22Rv1 (cell line): ENCODE measurements at regions not wholly inside any gene's neighbourhood (a gene's known extent, or its start where the extent isn't known, plus 50 kb on each side); places are given as distances from the start of the nearest gene placed in this dataset.
"Not testable (repeated sequence)": the region's sequence is repeated elsewhere in the genome, so short reads cannot be mapped to it uniquely, and the experiment has no call there.

Source experiments
- H3K27ac ChIP-seq: fragments of 450-650 bp; 2 replicates; pipeline ENCODE4 v1.5.1; 2017
- CTCF ChIP-seq: fragments of 450-650 bp; IDR thresholded peaks from 2 replicates; pipeline ENCODE4 v1.5.1; 2017; ENCODE audit warnings: mild to moderate bottlenecking
- ZFX ChIP-seq: fragments of 450-650 bp; IDR thresholded peaks from 2 replicates; pipeline ENCODE4 v1.6.1; 2017; ENCODE audit warnings: antibody characterized with exemption, borderline replicate concordance

DNA sequence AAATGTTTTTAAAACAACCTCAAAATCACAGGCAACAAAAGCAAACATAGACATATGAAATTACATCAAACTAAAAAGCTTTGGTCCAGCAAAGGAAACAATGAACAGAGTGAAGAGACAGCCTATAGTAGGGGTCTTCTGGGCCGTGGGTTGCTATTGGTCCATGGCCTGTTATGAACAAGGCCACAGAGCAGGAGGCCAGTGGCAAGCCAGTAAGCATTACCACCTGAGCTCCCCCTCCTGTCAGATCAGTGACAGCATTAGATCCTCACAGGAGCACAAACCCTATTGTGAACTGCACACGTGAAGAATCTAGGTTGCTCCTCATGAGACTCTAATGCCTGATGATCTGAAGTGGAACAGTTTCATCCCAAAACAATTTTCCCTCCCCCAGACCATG is 174.0 kb downstream of the DIO2 start:
- TF ChIP-seq CTCF (no peak), ZFX (no peak)
- no peak overlapping the region for H3K27ac ChIP-seq

GRCh38 chr14:80024417-80024816 is 186.9 kb downstream of the DIO2 start:
- no peak for TF ChIP-seq ZFX
- TF ChIP-seq CTCF, result no peak
- H3K27ac ChIP-seq, result no peak overlapping the region

DNA sequence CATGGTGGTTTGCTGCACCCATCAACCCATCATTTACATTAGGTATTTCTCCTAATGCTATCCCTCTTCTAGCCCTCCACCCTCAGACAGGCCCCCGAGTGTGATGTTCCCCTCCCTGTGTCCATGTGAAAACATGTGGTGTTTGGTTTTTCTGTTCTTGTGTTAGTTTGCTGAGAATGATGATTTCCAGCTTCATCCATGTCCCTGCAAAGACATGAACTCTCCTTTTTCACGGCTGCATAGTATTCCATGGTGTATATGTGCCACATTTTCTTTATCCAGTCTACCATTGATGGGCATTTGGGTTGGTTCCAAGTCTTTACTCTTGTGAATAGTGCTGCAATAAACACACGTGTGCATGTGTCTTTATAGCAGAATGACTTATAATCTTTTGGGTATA is 192.8 kb downstream of the DIO2 start:
- not testable (repeated sequence) for H3K27ac ChIP-seq

DNA sequence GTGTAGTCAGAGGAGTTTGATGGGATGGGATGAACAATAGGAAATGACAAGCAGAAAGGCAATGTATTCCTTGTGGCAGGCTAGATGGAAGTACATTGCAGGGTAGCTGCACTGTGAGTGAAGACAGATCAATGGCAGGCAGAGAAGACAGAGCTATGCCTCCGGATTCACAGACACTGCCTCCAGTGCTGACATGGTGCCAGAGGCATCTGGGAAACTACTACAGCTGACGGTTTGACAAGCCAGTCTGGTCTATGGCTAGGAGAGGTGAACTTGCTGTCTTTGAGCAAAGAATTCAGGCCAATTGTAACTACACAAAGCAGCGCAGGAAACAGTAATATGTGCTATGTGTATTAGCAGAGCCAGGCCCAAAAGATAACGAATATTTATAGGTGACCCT is 193.5 kb downstream of the DIO2 start:
- no peak for TF ChIP-seq ZFX
- no peak for TF ChIP-seq CTCF
- H3K27ac ChIP-seq, result no peak overlapping the region

- H3K27ac ChIP-seq, result not testable (repeated sequence)
These were observed 201.1 kb downstream of the DIO2 start for GRCh38 chr14:80010245-80010644.

- H3K27ac ChIP-seq, result no peak overlapping the region
- TF ChIP-seq CTCF, result no peak
- TF ChIP-seq ZFX, result no peak
These were observed 205.7 kb downstream of the DIO2 start for GRCh38 chr14:80005561-80005960.

DNA sequence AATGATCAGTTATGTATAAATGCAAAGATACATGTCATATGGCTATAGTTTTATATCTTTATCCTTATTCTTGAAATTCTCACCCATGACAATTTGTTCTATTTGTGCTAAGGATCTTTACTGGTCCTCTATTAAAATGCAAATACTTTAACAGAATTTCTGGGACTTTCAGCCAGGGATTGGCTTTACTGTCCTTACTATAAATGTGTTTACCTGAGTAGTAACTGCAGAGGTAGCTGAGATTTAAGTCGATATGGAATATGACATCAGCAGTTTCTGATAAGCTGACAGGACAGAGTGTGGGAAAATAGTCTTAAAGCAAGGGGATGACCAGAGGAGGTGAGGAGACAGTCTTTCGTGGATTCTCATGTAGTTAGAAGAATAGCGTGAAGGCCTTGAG is 206.4 kb downstream of the DIO2 start:
- TF ChIP-seq CTCF (no peak), ZFX (no peak)
- no peak overlapping the region for H3K27ac ChIP-seq

DNA sequence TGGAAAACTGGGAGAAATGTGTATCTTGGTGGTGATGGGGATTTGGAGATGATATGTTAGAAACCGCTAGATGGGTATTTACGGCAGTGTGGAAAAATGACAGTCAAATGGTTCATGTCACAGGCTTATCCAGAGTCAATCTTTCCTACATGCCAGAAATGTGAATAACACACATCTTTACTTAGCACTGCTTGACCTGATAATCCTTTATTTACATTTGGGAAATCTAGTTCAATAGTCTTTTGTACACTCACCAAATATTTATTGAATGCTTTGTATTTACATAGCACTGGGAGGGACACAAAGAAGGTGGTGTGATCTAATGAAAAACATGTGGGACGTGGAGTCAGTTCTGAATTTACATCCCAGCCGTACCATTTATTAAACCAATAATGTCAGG is 208.2 kb downstream of the DIO2 start:
- H3K27ac ChIP-seq, result no peak overlapping the region
- TF ChIP-seq ZFX, result no peak
- TF ChIP-seq CTCF, result no peak
